GM23338 (cell line): ENCODE measurements at regions not wholly inside any gene's neighbourhood (a gene's known extent, or its start where the extent isn't known, plus 50 kb on each side); places are given as distances from the start of the nearest gene placed in this dataset.

ENCODE experiments used
- CREB1 ChIP-seq: fragments of 250-450 bp; sonication (Bioruptor Pico); IDR thresholded peaks from 2 replicates; pipeline ENCODE4 v1.5.0; 2020; ENCODE audit warnings: low read depth, mild to moderate bottlenecking, moderate library complexity
- EZH2 ChIP-seq: fragments of 200-600 bp; sonication (generic); IDR thresholded peaks from one replicate; pipeline ENCODE4 v1.8.0; 2017; ENCODE audit warnings: antibody characterized with exemption, mild to moderate bottlenecking, low read depth; ENCODE audit not compliant: unreplicated experiment
- EZH2phosphoT487 ChIP-seq: fragments of 200-600 bp; sonication (generic); IDR thresholded peaks from one replicate; pipeline ENCODE4 v1.8.1; 2018; ENCODE audit warnings: antibody characterized with exemption; ENCODE audit not compliant: unreplicated experiment
- JUNB ChIP-seq: IDR thresholded peaks from one replicate; pipeline ENCODE4 v1.6.1; 2016; ENCODE audit warnings: antibody characterized with exemption; ENCODE audit not compliant: unreplicated experiment
- POLR2AphosphoS5 ChIP-seq: IDR thresholded peaks from 2 replicates; pipeline ENCODE4 v1.6.1; 2016; ENCODE audit warnings: antibody characterized with exemption, low read depth
- ZNF331 ChIP-seq: fragments of 250-450 bp; sonication (Bioruptor Pico); IDR thresholded peaks from 2 replicates; pipeline ENCODE4 v1.5.0; 2020; ENCODE audit warnings: low read depth, mild to moderate bottlenecking, moderate library complexity
- TF ChIP-seq, protein P1 (sequence below), 2 experiments: fragments of 200-600 bp in 1 of 2; sonication (generic) in 1 of 2; conservative IDR thresholded peaks; 2 replicates each; pipeline versions ENCODE4 v1.5.1 to v1.6.1; 2016 to 2017; ENCODE audit warnings: antibody characterized with exemption in 2 of 2, low read depth in 2 of 2, mild to moderate bottlenecking in 2 of 2, moderate library complexity in 1 of 2
- TF ChIP-seq, protein P2 (sequence below): IDR thresholded peaks from one replicate; pipeline ENCODE4 v1.6.1; 2018; ENCODE audit warnings: antibody characterized with exemption; ENCODE audit not compliant: unreplicated experiment

DNA sequence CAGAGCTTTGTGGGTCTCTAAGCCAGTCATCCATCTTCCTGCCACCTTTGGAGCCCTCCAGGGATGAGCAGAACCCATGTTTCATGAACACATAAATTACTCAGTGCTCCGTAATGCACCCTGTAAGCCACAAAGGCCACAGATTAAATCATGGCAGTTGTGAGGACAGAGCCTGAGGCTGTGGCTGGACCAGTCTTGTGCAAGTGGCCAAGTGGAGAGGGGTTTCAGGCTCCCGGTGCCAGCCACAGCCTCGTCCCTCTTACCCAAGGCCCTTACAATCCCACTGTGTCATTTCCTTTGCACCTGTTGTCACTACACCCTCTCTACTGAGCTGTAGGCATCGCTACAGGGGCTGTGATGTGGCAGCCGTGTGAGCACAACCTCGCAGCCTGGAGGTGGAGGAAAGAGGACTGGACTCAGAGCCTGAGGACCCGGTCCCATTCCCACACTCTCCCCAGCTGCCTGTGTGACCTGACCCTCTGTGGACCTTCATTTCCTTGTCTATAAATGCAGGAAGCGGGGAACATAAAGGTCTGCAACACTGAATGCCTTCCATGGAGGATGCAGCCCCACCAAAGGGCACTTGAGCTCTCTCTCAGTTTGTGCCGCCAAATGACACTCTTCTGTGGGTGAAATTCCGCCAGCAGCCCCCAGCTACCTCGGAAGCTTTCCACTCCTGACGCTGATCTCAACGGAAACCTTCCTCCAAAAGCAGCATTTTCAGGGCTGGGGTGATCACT lies 792.0 kb downstream of the UQCRFS1 start:
- TF ChIP-seq, protein P1, sequence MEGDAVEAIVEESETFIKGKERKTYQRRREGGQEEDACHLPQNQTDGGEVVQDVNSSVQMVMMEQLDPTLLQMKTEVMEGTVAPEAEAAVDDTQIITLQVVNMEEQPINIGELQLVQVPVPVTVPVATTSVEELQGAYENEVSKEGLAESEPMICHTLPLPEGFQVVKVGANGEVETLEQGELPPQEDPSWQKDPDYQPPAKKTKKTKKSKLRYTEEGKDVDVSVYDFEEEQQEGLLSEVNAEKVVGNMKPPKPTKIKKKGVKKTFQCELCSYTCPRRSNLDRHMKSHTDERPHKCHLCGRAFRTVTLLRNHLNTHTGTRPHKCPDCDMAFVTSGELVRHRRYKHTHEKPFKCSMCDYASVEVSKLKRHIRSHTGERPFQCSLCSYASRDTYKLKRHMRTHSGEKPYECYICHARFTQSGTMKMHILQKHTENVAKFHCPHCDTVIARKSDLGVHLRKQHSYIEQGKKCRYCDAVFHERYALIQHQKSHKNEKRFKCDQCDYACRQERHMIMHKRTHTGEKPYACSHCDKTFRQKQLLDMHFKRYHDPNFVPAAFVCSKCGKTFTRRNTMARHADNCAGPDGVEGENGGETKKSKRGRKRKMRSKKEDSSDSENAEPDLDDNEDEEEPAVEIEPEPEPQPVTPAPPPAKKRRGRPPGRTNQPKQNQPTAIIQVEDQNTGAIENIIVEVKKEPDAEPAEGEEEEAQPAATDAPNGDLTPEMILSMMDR (conservative IDR thresholded peaks at IDR 0.05; ENCODE audit: low read depth in 2 of 2) = no peak
- TF ChIP-seq JUNB (no peak), EZH2 (no peak), POLR2AphosphoS5 (no peak), CREB1 (CRISPR knock-in tag) (no peak), EZH2phosphoT487 (no peak), ZNF331 (CRISPR knock-in tag) (no peak)
- TF ChIP-seq, protein P2, sequence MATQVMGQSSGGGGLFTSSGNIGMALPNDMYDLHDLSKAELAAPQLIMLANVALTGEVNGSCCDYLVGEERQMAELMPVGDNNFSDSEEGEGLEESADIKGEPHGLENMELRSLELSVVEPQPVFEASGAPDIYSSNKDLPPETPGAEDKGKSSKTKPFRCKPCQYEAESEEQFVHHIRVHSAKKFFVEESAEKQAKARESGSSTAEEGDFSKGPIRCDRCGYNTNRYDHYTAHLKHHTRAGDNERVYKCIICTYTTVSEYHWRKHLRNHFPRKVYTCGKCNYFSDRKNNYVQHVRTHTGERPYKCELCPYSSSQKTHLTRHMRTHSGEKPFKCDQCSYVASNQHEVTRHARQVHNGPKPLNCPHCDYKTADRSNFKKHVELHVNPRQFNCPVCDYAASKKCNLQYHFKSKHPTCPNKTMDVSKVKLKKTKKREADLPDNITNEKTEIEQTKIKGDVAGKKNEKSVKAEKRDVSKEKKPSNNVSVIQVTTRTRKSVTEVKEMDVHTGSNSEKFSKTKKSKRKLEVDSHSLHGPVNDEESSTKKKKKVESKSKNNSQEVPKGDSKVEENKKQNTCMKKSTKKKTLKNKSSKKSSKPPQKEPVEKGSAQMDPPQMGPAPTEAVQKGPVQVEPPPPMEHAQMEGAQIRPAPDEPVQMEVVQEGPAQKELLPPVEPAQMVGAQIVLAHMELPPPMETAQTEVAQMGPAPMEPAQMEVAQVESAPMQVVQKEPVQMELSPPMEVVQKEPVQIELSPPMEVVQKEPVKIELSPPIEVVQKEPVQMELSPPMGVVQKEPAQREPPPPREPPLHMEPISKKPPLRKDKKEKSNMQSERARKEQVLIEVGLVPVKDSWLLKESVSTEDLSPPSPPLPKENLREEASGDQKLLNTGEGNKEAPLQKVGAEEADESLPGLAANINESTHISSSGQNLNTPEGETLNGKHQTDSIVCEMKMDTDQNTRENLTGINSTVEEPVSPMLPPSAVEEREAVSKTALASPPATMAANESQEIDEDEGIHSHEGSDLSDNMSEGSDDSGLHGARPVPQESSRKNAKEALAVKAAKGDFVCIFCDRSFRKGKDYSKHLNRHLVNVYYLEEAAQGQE = no peak
